CD1c-positive myeloid dendritic cell (primary cell): ENCODE measurements at regions not wholly inside any gene's neighbourhood (a gene's known extent, or its start where the extent isn't known, plus 50 kb on each side); places are given as distances from the start of the nearest gene placed in this dataset.

ENCODE experiments used
- DNase-seq: peaks from one replicate; pipeline ENCODE4 v3.0.0-alpha.2; 2016; ENCODE audit errors: extremely low spot score

GRCh38 chr5:165903835-165904234 is 2387.6 kb upstream of the WWC1 start:
- DNase-seq = no peak

- no peak for DNase-seq
These were observed 2384.6 kb upstream of the WWC1 start for GRCh38 chr5:165906871-165907270.

GRCh38 chr5:165913059-165913458 is 2378.4 kb upstream of the WWC1 start:
- DNase-seq = no peak

- DNase-seq = no peak
These were observed 2377.0 kb upstream of the WWC1 start for GRCh38 chr5:165914456-165914855.

GRCh38 chr5:165919196-165919595 is 2372.2 kb upstream of the WWC1 start:
- no peak for DNase-seq

- no peak for DNase-seq
These were observed 2370.8 kb upstream of the WWC1 start for GRCh38 chr5:165920655-165921054.

- no peak for DNase-seq
These were observed 2362.5 kb upstream of the WWC1 start for GRCh38 chr5:165928971-165929370.

- DNase-seq = no peak
These were observed 2350.9 kb upstream of the WWC1 start for GRCh38 chr5:165940541-165940940.

GRCh38 chr5:165956854-165957253 is 2334.6 kb upstream of the WWC1 start:
- DNase-seq = no peak

GRCh38 chr5:165981671-165982070 is 2309.8 kb upstream of the WWC1 start:
- no peak for DNase-seq

- DNase-seq = no peak
These were observed 2295.1 kb upstream of the WWC1 start for GRCh38 chr5:165996201-165996875.

- DNase-seq = no peak
These were observed 2291.6 kb upstream of the WWC1 start for GRCh38 chr5:165999693-166000320.

- no peak for DNase-seq
These were observed 2287.4 kb upstream of the WWC1 start for GRCh38 chr5:166004006-166004405.

- no peak for DNase-seq
These were observed 2278.0 kb upstream of the WWC1 start for GRCh38 chr5:166013415-166013814.

- no peak for DNase-seq
These were observed 2277.2 kb upstream of the WWC1 start for GRCh38 chr5:166014256-166014655.

GRCh38 chr5:166018716-166019115 is 2272.7 kb upstream of the WWC1 start:
- no peak for DNase-seq

- DNase-seq = no peak
These were observed 2269.4 kb upstream of the WWC1 start for GRCh38 chr5:166022065-166022464.

GRCh38 chr5:166024970-166025369 is 2266.5 kb upstream of the WWC1 start:
- no peak for DNase-seq

- DNase-seq = no peak
These were observed 2263.9 kb upstream of the WWC1 start for GRCh38 chr5:166027582-166027981.

- no peak for DNase-seq
These were observed 2259.5 kb upstream of the WWC1 start for GRCh38 chr5:166031926-166032325.

GRCh38 chr5:166032601-166033000 is 2258.8 kb upstream of the WWC1 start:
- DNase-seq = no peak

- no peak for DNase-seq
These were observed 2245.5 kb upstream of the WWC1 start for GRCh38 chr5:166045961-166046360.

- DNase-seq = no peak
These were observed 2244.5 kb upstream of the WWC1 start for GRCh38 chr5:166046956-166047355.

- DNase-seq = no peak
These were observed 2240.9 kb upstream of the WWC1 start for GRCh38 chr5:166050531-166050930.
